GM13976 (cell line): ENCODE measurements at regions not wholly inside any gene's neighbourhood (a gene's known extent, or its start where the extent isn't known, plus 50 kb on each side); places are given as distances from the start of the nearest gene placed in this dataset.

Source experiments
- DNase-seq: peaks from one replicate; pipeline ENCODE4 v3.0.0; 2012; ENCODE audit warnings: low spot score
- CTCF ChIP-seq: IDR thresholded peaks from 2 replicates; pipeline ENCODE4 v1.5.1; 2012; ENCODE audit warnings: borderline replicate concordance, mild to moderate bottlenecking; ENCODE audit not compliant: insufficient read depth; ENCODE audit errors: extremely low read depth, missing control alignments, control extremely low read depth
- in situ Hi-C: fragments of 300-500 bp; cut with MboI; formaldehyde crosslinking; loops from one replicate; pipeline ENCODE4 v1.12.0; 2022; ENCODE audit warnings: low sequenced_read_pairs, mixed read lengths, inconsistent platforms; ENCODE audit not compliant: unreplicated experiment

GRCh38 chr5:89968958-89969381 is 440.6 kb downstream of the CETN3 start:
- TF ChIP-seq CTCF: no peak
- DNase-seq: no peak
- in situ Hi-C loops: no loop called here

GRCh38 chr5:89967771-89968444 is 441.6 kb downstream of the CETN3 start:
- in situ Hi-C loops: no loop called here

GRCh38 chr5:89956838-89957237 is 452.7 kb downstream of the CETN3 start:
- no peak for TF ChIP-seq CTCF
- in situ Hi-C loops: no loop called here
- DNase-seq: no peak

More at GRCh38 chr5:89967771-89968444, 441.6 kb downstream of the CETN3 start:
- no peak for DNase-seq
- TF ChIP-seq CTCF: no peak

GRCh38 chr5:89954916-89955315 is 454.6 kb downstream of the CETN3 start:
- in situ Hi-C loops: no loop called here
- DNase-seq: no peak
- no peak for TF ChIP-seq CTCF

- in situ Hi-C loops: no loop called here
- no peak for DNase-seq
- TF ChIP-seq CTCF: no peak
Measured at GRCh38 chr5:89951876-89952275, 457.7 kb downstream of the CETN3 start.

GRCh38 chr5:89950234-89950633 is 459.3 kb downstream of the CETN3 start:
- DNase-seq: no peak
- no peak for TF ChIP-seq CTCF
- in situ Hi-C loops: no loop called here
